Stomach smooth muscle (tissue), 2 donors: ENCODE measurements at regions not wholly inside any gene's neighbourhood (a gene's known extent, or its start where the extent isn't known, plus 50 kb on each side); places are given as distances from the start of the nearest gene placed in this dataset.

ENCODE experiments used
- H3K27ac ChIP-seq: one replicate; pipeline ENCODE4 v1.7.0; 2013; ENCODE audit warnings: mild to moderate bottlenecking, low read length, inconsistent platforms
- H3K27me3 ChIP-seq, 2 donors: one replicate each; pipeline ENCODE4 v1.7.0; 2013; ENCODE audit warnings: low read length in 2 of 2; ENCODE audit not compliant: insufficient read depth in 2 of 2, control insufficient read depth in 1 of 2
- H3K36me3 ChIP-seq, 2 donors: one replicate each; pipeline ENCODE4 v1.7.0; 2013; ENCODE audit warnings: low read length in 2 of 2; ENCODE audit not compliant: control insufficient read depth in 2 of 2, insufficient read depth in 2 of 2
- H3K4me1 ChIP-seq: one replicate; pipeline ENCODE4 v1.7.0; 2013; ENCODE audit warnings: low read length; ENCODE audit not compliant: control insufficient read depth, insufficient read depth
- H3K4me3 ChIP-seq, 2 donors: one replicate each; pipeline ENCODE4 v1.7.0; 2013; ENCODE audit warnings: low read length in 2 of 2
- H3K9ac ChIP-seq, 2 donors: one replicate each; pipeline ENCODE4 v1.7.0; 2013; ENCODE audit warnings: low read length in 2 of 2, mild to moderate bottlenecking in 1 of 2
- H3K9me3 ChIP-seq, 2 donors: one replicate each; pipeline ENCODE4 v1.7.0; 2013; ENCODE audit warnings: low read length in 2 of 2; ENCODE audit not compliant: control insufficient read depth in 2 of 2
- donor health status: healthy.
- donor health status: Pancreatic carcinoma.

DNA sequence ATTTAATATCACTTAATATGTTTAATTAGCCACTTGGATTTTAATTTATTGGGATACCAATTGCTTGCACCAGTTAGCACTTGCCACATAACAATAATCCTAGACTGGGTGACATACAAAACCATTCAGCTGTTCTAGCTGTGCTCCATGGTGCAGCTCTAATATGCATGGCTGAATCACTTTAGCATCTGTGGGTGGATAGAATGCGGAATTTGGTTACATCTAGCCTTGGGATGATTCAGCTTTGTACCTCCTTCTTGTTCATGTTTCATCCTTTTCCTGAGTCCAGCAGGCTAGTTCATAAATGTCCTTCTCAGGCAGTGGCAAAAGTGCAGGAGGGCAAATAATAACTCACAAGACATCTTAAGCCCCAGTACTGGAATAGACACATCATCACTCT is 1263.0 kb downstream of the LRFN5 start:
- Histone ChIP-seq H3K9ac (no peak overlapping the region), H3K27me3 (no peaks in the 10 kb centered on the region), H3K9me3 (no peaks in the 10 kb centered on the region), H3K36me3 (no peaks in the 10 kb centered on the region), H3K4me1 (no peaks in the 10 kb centered on the region), H3K27ac (no peak overlapping the region), H3K4me3 (no peak overlapping the region)

DNA sequence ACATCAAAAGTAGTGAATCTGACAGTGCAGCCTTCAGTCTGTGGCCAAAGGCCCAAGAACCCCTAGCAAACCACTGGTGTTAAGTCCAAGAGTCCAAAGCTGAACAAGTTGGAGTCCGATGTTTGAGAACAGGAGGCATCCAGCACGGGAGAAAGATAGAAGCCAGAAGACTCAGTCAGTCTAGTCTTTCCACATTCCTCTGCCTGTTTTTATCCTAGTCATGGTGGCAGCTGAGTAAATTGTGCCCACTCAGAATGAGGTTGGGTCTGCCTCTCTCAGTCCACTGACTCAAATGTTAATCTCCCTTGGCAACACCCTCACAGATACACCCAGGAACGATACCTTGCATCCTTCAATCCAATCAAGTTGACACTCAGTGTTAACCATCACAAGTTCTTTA is 1255.4 kb downstream of the LRFN5 start:
- H3K9me3 ChIP-seq = no peaks in the 10 kb centered on the region
- H3K4me1 ChIP-seq = no peaks in the 10 kb centered on the region
- H3K9ac ChIP-seq = no peak overlapping the region

DNA sequence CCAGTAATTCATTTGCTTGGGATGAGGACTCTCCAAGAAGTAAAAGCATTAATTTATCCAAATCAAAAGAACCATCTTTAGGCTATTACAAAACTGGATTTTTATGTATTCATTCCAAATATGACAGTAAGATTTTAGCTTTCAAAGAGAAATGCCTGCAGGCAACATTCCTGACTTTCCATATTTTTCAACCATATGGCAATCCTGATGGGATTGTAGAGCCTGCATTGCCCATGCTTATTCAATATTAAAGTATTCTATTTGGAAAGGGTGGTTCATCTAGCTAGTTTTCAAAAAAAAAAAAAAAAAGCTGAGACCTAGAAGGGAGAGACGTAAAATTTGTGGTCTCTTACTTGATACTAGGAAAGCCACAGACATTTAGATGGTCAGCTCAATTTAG is 1253.7 kb downstream of the LRFN5 start:
- no peaks in the 10 kb centered on the region for H3K9me3 ChIP-seq
- no peaks in the 10 kb centered on the region for H3K4me1 ChIP-seq
- no peak overlapping the region for H3K27ac ChIP-seq
- no peaks in the 10 kb centered on the region for H3K27me3 ChIP-seq
- H3K4me3 ChIP-seq = no peak overlapping the region
- no peaks in the 10 kb centered on the region for H3K36me3 ChIP-seq
- no peak overlapping the region for H3K9ac ChIP-seq

More for the DNA sequence above, 1255.4 kb downstream of the LRFN5 start:
- Histone ChIP-seq H3K27ac (no peak overlapping the region), H3K27me3 (no peaks in the 10 kb centered on the region), H3K4me3 (no peak overlapping the region), H3K36me3 (no peaks in the 10 kb centered on the region)

DNA sequence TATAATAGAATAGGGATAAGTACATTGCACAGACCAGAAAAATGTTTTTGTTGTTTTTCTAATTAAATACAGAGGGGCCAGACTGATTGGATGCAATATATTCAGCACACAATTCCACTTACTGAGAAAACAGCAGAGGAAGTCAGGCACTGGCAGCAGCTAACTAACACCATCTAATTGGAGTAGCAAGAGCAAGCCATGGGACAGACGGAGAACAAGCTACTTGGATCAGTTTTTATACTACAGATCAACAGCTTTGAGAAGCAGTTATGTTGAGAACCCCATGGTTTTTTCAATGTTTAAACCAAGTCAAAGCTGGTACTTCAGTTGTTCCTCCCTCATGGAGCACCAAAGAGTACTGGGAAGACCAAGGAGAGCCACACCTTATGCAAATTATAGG is 1249.4 kb downstream of the LRFN5 start:
- Histone ChIP-seq H3K9ac (no peak overlapping the region), H3K4me3 (no peak overlapping the region), H3K27ac (no peak overlapping the region), H3K9me3 (no peaks in the 10 kb centered on the region), H3K36me3 (no peaks in the 10 kb centered on the region), H3K4me1 (no peaks in the 10 kb centered on the region), H3K27me3 (no peaks in the 10 kb centered on the region)

DNA sequence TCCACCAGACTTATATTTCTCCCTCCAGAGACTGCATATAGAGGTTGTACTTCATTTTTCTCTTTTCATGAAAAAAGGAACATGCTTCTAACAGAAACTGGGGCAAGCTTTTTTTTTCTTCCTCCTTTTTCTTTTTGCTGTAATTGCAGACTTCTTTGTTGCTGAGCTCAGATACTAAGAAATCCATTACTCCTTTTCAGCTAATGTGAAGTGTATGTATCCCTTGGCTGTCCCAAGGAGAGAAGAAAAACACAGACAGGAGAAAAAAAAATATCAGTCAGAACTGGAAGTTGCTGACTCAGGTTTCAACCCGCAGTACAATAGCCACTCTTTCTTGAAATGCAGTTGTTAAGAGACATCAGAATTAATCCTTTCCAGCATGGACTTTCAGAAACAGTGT is 1248.4 kb downstream of the LRFN5 start:
- Histone ChIP-seq H3K27ac (no peak overlapping the region), H3K9me3 (no peaks in the 10 kb centered on the region), H3K36me3 (no peaks in the 10 kb centered on the region), H3K4me3 (no peak overlapping the region), H3K27me3 (no peaks in the 10 kb centered on the region), H3K9ac (no peak overlapping the region), H3K4me1 (no peaks in the 10 kb centered on the region)

DNA sequence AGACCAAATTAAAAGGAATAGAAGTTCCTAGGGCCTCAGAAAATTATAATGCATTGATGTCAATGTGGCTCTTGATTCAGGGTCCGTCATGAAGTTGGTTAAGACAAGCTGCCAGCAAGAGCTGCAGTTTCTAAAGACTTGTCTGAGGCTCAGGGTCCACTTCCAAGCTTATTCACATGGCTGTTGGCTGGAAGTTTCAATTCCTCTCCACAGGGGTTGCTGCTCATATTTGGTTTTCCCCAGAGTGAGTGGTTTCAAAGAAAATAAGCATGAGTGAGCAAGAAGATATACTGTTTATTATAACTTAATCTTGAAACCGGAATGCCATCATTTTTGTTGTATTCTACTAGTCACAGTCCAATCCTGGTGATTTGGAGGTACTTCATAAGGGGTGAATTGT is 1247.4 kb downstream of the LRFN5 start:
- no peak overlapping the region for H3K27ac ChIP-seq
- H3K4me1 ChIP-seq = no peaks in the 10 kb centered on the region
- no peak overlapping the region for H3K4me3 ChIP-seq
- no peaks in the 10 kb centered on the region for H3K36me3 ChIP-seq
- no peaks in the 10 kb centered on the region for H3K9me3 ChIP-seq
- no peak overlapping the region for H3K9ac ChIP-seq
- H3K27me3 ChIP-seq = no peaks in the 10 kb centered on the region

DNA sequence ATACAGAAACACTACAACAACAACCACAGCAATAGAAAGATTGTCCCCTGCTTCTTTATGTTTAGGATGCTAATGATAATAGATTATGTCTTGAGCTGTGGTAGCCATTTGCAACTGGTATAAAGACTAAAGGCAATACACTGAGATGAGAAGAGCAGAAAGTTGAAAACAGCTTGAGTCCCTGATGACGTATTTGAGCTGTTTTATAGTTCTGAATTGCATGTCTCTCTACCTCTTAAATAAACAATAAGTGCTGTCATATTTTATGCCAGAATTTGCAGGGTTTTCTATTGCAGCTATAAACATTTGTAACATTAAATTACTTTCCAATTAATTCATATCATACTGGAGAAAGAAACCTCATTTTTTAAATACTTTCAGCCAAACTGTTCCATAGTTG is 1242.0 kb downstream of the LRFN5 start:
- Histone ChIP-seq H3K36me3 (no peaks in the 10 kb centered on the region), H3K27me3 (no peaks in the 10 kb centered on the region), H3K4me1 (no peaks in the 10 kb centered on the region), H3K9ac (no peak overlapping the region), H3K27ac (no peak overlapping the region), H3K9me3 (no peaks in the 10 kb centered on the region), H3K4me3 (no peak overlapping the region)

DNA sequence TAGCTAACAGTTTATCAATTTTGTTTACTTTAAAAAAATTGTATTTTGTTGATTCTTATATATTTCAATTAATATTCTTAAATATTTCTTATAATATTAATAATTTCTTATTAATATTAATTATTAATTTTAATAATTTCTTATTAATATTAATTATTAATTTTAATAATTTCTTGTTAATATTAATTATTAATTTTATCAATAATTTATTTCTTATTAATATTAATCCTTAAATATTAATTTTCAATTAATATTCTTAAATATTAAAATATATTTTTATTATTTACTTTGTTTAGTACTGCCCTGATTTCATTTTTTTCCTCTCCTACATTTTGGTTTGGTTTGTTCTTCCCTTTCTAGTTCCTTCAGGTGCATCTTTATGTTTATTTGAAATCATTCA is 1208.1 kb downstream of the LRFN5 start:
- no peaks in the 10 kb centered on the region for H3K27me3 ChIP-seq
- H3K4me1 ChIP-seq = no peaks in the 10 kb centered on the region
- no peaks in the 10 kb centered on the region for H3K9me3 ChIP-seq
- H3K4me3 ChIP-seq = no peak overlapping the region
- no peak overlapping the region for H3K27ac ChIP-seq
- no peak overlapping the region for H3K9ac ChIP-seq
- H3K36me3 ChIP-seq = no peaks in the 10 kb centered on the region

DNA sequence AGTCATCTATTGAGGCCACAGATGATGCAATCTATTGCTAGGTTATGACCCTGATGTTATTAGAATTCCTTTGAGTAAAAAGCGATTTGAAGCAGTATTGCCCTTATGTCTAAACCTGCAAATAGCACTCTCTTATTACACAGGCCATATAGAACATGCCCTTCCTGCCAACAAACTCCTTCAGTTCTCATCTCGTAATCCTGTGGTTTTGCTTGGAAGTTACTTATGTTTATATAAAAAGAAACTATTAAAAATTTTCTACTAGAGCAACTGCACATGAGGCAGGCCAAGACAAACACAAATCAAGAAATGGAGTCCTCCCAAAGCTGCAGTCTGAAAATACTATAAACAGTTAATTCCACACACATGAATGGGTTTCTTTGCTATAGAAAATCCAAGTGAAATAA is 1200.2 kb downstream of the LRFN5 start:
- H3K36me3 ChIP-seq = no peaks in the 10 kb centered on the region
- H3K9ac ChIP-seq = no peak overlapping the region
- no peaks in the 10 kb centered on the region for H3K9me3 ChIP-seq
- H3K27ac ChIP-seq = no peak overlapping the region
- H3K4me1 ChIP-seq = no peaks in the 10 kb centered on the region
- no peak overlapping the region for H3K4me3 ChIP-seq
- no peaks in the 10 kb centered on the region for H3K27me3 ChIP-seq

DNA sequence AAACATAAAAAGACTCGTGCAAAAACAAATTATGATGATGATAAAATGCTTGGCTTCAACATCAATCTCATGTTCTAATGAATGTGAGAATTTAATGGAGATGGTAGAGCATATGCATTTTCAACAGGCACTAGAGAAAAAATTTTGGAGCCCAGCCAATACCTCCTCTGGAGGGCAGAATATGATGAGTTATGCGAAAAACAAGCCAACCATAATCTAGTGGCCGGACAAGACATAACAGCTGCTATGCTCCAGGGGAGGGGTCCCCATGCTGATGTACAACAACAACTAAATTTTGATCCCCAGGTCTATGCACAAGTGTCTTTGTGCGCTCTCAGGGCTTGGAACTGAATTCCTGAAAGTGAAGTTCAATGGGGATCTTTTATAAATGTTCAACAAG is 1197.5 kb downstream of the LRFN5 start:
- Histone ChIP-seq H3K27me3 (no peaks in the 10 kb centered on the region), H3K27ac (no peak overlapping the region), H3K36me3 (no peaks in the 10 kb centered on the region), H3K9me3 (no peaks in the 10 kb centered on the region), H3K9ac (no peak overlapping the region), H3K4me1 (no peaks in the 10 kb centered on the region), H3K4me3 (no peak overlapping the region)

DNA sequence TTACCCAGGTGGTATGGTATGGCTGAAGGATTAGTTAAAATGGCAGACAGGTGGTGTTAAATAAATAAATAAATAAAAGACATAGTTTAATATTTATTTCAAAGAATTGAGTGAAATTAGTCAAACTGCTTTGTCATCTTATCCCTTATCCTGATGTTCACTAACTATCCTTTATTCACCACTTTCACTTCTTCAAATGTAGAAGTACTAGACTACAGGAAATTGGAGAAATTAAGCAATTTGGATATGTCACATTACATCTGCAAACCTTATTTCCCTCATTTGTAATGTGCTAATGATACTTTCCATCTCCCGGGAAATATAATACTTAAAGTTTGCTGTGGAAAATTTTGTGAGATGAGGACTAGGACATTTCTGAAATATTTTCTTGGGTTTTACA is 1195.7 kb downstream of the LRFN5 start:
- Histone ChIP-seq H3K36me3 (no peaks in the 10 kb centered on the region), H3K27ac (no peak overlapping the region)

DNA sequence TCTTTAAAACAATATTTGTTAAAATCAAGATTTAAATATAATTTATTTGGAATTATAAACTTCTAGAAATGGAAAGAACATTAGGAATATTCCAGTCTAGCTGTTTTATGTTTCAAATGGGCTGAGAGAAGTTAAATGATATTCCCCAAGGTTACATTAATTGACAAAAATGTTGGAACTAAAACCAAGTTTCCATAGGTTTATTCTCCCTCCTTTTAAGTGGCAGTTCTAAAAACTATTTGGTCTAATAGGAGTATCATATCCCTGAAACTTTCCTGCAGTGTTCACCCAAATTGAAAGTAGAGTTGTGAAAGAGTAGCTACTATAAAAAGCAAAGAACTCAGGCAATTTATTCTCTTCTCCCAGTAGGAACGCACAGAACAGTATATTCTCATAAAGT is 1185.5 kb downstream of the LRFN5 start:
- Histone ChIP-seq H3K9ac (no peak overlapping the region), H3K4me1 (no peaks in the 10 kb centered on the region), H3K36me3 (no peaks in the 10 kb centered on the region), H3K27ac (no peak overlapping the region), H3K27me3 (no peaks in the 10 kb centered on the region), H3K9me3 (no peaks in the 10 kb centered on the region), H3K4me3 (no peak overlapping the region)

More for the DNA sequence above, 1195.7 kb downstream of the LRFN5 start:
- Histone ChIP-seq H3K9ac (no peak overlapping the region), H3K4me3 (no peak overlapping the region), H3K27me3 (no peaks in the 10 kb centered on the region), H3K9me3 (no peaks in the 10 kb centered on the region), H3K4me1 (no peaks in the 10 kb centered on the region)
